ENCODE measurements at regions not wholly inside any gene's neighbourhood (a gene's known extent, or its start where the extent isn't known, plus 50 kb on each side); places are given as distances from the start of the nearest gene placed in this dataset.

DNA sequence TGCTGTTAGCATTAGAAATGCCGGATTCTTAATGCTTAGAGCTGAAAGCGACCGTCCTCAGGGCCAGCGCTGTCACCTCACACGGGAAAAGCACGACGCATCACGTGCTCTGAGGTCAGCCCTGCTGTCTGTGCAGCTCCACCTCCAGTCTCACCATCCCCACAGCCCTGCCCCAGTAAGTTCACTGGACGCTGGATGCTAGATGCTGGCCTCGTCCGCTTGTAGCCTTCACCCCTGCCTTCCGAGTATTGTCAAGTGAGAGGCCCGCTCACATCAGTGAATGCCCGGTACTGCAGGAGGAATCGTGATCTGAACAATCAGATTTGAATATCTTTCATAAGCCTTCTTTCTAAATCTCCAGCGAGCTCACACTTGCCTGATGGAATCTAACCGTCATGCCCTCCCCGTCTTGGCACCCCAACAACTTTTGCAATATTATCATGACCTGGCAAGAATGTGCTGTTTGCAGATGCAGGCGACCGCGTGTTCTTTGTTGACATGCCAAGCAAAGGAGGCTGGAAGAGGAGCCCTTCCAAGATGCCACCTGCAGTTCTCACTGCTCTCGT is 64.9 kb downstream of the DLL1 start:
- TF ChIP-seq, protein P1, sequence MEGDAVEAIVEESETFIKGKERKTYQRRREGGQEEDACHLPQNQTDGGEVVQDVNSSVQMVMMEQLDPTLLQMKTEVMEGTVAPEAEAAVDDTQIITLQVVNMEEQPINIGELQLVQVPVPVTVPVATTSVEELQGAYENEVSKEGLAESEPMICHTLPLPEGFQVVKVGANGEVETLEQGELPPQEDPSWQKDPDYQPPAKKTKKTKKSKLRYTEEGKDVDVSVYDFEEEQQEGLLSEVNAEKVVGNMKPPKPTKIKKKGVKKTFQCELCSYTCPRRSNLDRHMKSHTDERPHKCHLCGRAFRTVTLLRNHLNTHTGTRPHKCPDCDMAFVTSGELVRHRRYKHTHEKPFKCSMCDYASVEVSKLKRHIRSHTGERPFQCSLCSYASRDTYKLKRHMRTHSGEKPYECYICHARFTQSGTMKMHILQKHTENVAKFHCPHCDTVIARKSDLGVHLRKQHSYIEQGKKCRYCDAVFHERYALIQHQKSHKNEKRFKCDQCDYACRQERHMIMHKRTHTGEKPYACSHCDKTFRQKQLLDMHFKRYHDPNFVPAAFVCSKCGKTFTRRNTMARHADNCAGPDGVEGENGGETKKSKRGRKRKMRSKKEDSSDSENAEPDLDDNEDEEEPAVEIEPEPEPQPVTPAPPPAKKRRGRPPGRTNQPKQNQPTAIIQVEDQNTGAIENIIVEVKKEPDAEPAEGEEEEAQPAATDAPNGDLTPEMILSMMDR (IDR thresholded peaks at IDR 0.05; ENCODE audit: low read depth, low read length, poor library complexity, severe bottlenecking) = no peak
- TF ChIP-seq EZH2phosphoT487 (IDR thresholded peaks at IDR 0.05; ENCODE audit: borderline replicate concordance, low read length) = no peak
